Endothelial cell of umbilical vein (primary cell): ENCODE measurements at regions not wholly inside any gene's neighbourhood (a gene's known extent, or its start where the extent isn't known, plus 50 kb on each side); places are given as distances from the start of the nearest gene placed in this dataset.

Source experiments
- BruUV-seq: library from RNA; stranded (reverse); fragments of 400-500 nt; replicated peaks from 2 replicates; lab custom pipeline; 2021; lab: Mats Ljungman, UMichigan
- CTCF ChIA-PET: fragments of 300-600, 350-600 bp; sonication (Branson Sonifier 250); formaldehyde crosslinking; loops from one replicate; lab custom pipeline; 2021; ENCODE audit warnings: antibody characterized with exemption, inconsistent platforms; lab: Charles Lee
- POLR2A ChIA-PET: fragments of 300-600, 350-600 bp; sonication (Branson Sonifier 250); formaldehyde crosslinking; loops from one replicate; lab custom pipeline; 2021; ENCODE audit warnings: antibody characterized with exemption, inconsistent platforms; lab: Charles Lee
- DNase-seq: peaks from one replicate; pipeline ENCODE4 v3.0.0-alpha.2; 2011; ENCODE audit warnings: low read depth, low spot score
- FAIRE-seq: peaks from 2 replicates; lab custom pipeline; 2011; peaks lifted over from hg19 to GRCh38; lab: Jason Lieb, UNC
- H2AFZ ChIP-seq: 2 replicates; pipeline ENCODE4 v1.6.0; 2012; ENCODE audit warnings: low read depth, low read length, control low read depth, inconsistent platforms
- H3K27ac ChIP-seq: 2 replicates; pipeline ENCODE4 v1.5.1; 2011; ENCODE audit warnings: low read depth, mild to moderate bottlenecking, control low read depth, low read length, moderate library complexity; ENCODE audit not compliant: insufficient read depth
- H3K27me3 ChIP-seq, 2 experiments: 2 replicates each; pipeline versions ENCODE4 v1.6.0 to v1.6.1; 2011; ENCODE audit warnings: low read length in 2 of 2, mixed read lengths in 1 of 2; ENCODE audit not compliant: control insufficient read depth in 2 of 2, insufficient read depth in 2 of 2
- H3K36me3 ChIP-seq, 2 experiments: 2 replicates in 1 of 2; 3 replicates in 1 of 2; pipeline ENCODE4 v1.5.1; 2011; ENCODE audit warnings: low read length in 2 of 2, mild to moderate bottlenecking in 1 of 2, moderate library complexity in 1 of 2; ENCODE audit not compliant: control insufficient read depth in 2 of 2, insufficient read depth in 2 of 2; ENCODE audit errors: extremely low read depth in 1 of 2
- H3K4me1 ChIP-seq: 3 replicates; pipeline ENCODE4 v1.5.1; 2011; ENCODE audit warnings: mild to moderate bottlenecking, low read length; ENCODE audit not compliant: control insufficient read depth, insufficient read depth; ENCODE audit errors: extremely low read depth
- H3K4me2 ChIP-seq: 2 replicates; pipeline ENCODE4 v1.6.1; 2011; ENCODE audit warnings: low read length, control low read depth, mixed read lengths; ENCODE audit not compliant: insufficient read depth
- H3K4me3 ChIP-seq, 3 experiments: fragments of 200-600 bp in 1 of 3; sonication (generic), shearing (Covaris generic) in 1 of 3; replicated peaks in 1 of 3; 2 replicates each; pipeline ENCODE4 v1.5.1; 2011 to 2016; ENCODE audit warnings: control low read depth in 3 of 3, low read length in 3 of 3, mild to moderate bottlenecking in 2 of 3, inconsistent platforms in 1 of 3, low read depth in 1 of 3, moderate library complexity in 1 of 3; ENCODE audit not compliant: insufficient read depth in 1 of 3
- H3K79me2 ChIP-seq: 2 replicates; pipeline ENCODE4 v1.6.0; 2012; ENCODE audit warnings: low read length, inconsistent platforms; ENCODE audit not compliant: control insufficient read depth, insufficient read depth
- H3K9ac ChIP-seq: replicated peaks from 2 replicates; pipeline ENCODE3; 2011; ENCODE audit warnings: low read length, control low read depth; ENCODE audit not compliant: insufficient read depth; ENCODE audit errors: extremely low read depth
- H3K9me1 ChIP-seq: replicated peaks from 3 replicates; pipeline ENCODE4 v1.6.0; 2011; ENCODE audit warnings: mild to moderate bottlenecking, low read length; ENCODE audit not compliant: control insufficient read depth, insufficient read depth; ENCODE audit errors: extremely low read depth
- H3K9me3 ChIP-seq: replicated peaks from 2 replicates; pipeline ENCODE4 v1.5.1; 2012; ENCODE audit warnings: low read length, inconsistent platforms; ENCODE audit not compliant: control insufficient read depth, insufficient read depth
- H4K20me1 ChIP-seq: replicated peaks from 2 replicates; pipeline ENCODE3; 2011; ENCODE audit warnings: mild to moderate bottlenecking, low read length; ENCODE audit not compliant: control insufficient read depth, insufficient read depth; ENCODE audit errors: extremely low read depth
- EZH2 ChIP-seq: IDR thresholded peaks from 2 replicates; pipeline ENCODE4 v1.6.1; 2012; ENCODE audit warnings: borderline replicate concordance, low read depth, mild to moderate bottlenecking, moderate library complexity, low read length, inconsistent platforms; ENCODE audit not compliant: severe bottlenecking
- GATA2 ChIP-seq: IDR thresholded peaks from 2 replicates; pipeline ENCODE4 v1.7.0; 2011; ENCODE audit warnings: low read depth, mild to moderate bottlenecking, moderate library complexity, mixed read lengths, low read length; ENCODE audit not compliant: insufficient read length, insufficient read depth
- JUN ChIP-seq: IDR thresholded peaks from 2 replicates; pipeline ENCODE4 v1.6.1; 2011; ENCODE audit warnings: borderline replicate concordance, low read depth; ENCODE audit not compliant: insufficient read length, insufficient read depth
- MYC ChIP-seq: IDR thresholded peaks from one replicate; pipeline ENCODE4 v1.6.1; 2011; ENCODE audit warnings: mild to moderate bottlenecking, low read depth, low read length
- POLR2A ChIP-seq: IDR thresholded peaks from 2 replicates; pipeline ENCODE4 v1.6.1; 2012; ENCODE audit warnings: low read depth, mild to moderate bottlenecking, control low read depth, low read length
- POLR2AphosphoS5 ChIP-seq: IDR thresholded peaks from 2 replicates; pipeline ENCODE4 v1.6.1; 2012; ENCODE audit warnings: low read depth, mild to moderate bottlenecking, control low read depth, low read length, moderate library complexity; ENCODE audit not compliant: insufficient read depth
- dilution Hi-C: fragments of 300-500 bp; cut with MboI; formaldehyde crosslinking; loops from one replicate; pipeline ENCODE4 v1.15.0; 2019; ENCODE audit warnings: low sequenced_read_pairs; ENCODE audit not compliant: extremely low pct_ligation_motif_present
- intact Hi-C: fragments of 100-400 bp; cut with micrococcal nuclease; formaldehyde crosslinking; loops from one replicate; pipeline ENCODE4 v1.10.0; 2022
- TF ChIP-seq, protein P1 (sequence below): IDR thresholded peaks from 2 replicates; pipeline ENCODE4 v1.6.1; 2011; ENCODE audit not compliant: insufficient read depth, insufficient read length
- TF ChIP-seq, protein P2 (sequence below), 2 donors: IDR thresholded peaks; 1 replicate in 1 of 2; 2 replicates in 1 of 2; pipeline ENCODE4 v1.5.1; 2011; ENCODE audit warnings: low read length in 2 of 2, mild to moderate bottlenecking in 2 of 2, moderate library complexity in 2 of 2, control low read depth in 1 of 2, inconsistent platforms in 1 of 2, low read depth in 1 of 2; ENCODE audit not compliant: insufficient read depth in 1 of 2; ENCODE audit errors: extremely low read depth in 1 of 2

- Histone ChIP-seq H3K36me3 (no peaks in the 10 kb centered on the region), H3K27me3 (no peaks in the 10 kb centered on the region), H3K9me3 (peaks cover 2% of the 10 kb centered on the region), H3K9ac (no peak overlapping the region), H3K79me2 (no peaks in the 10 kb centered on the region), H3K27ac (no peak overlapping the region), H3K4me1 (no peaks in the 10 kb centered on the region), H3K4me3 (no peak overlapping the region), H3K4me2 (no peak overlapping the region), H2AFZ (no peak overlapping the region), H4K20me1 (no peaks in the 10 kb centered on the region), H3K9me1 (no peaks in the 10 kb centered on the region)
- TF ChIP-seq EZH2 (no peak), GATA2 (no peak), POLR2AphosphoS5 (no peak), POLR2A (no peak), MYC (no peak), JUN (no peak)
- TF ChIP-seq, protein P1, sequence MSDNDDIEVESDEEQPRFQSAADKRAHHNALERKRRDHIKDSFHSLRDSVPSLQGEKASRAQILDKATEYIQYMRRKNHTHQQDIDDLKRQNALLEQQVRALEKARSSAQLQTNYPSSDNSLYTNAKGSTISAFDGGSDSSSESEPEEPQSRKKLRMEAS = no peak
- TF ChIP-seq, protein P2, sequence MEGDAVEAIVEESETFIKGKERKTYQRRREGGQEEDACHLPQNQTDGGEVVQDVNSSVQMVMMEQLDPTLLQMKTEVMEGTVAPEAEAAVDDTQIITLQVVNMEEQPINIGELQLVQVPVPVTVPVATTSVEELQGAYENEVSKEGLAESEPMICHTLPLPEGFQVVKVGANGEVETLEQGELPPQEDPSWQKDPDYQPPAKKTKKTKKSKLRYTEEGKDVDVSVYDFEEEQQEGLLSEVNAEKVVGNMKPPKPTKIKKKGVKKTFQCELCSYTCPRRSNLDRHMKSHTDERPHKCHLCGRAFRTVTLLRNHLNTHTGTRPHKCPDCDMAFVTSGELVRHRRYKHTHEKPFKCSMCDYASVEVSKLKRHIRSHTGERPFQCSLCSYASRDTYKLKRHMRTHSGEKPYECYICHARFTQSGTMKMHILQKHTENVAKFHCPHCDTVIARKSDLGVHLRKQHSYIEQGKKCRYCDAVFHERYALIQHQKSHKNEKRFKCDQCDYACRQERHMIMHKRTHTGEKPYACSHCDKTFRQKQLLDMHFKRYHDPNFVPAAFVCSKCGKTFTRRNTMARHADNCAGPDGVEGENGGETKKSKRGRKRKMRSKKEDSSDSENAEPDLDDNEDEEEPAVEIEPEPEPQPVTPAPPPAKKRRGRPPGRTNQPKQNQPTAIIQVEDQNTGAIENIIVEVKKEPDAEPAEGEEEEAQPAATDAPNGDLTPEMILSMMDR (IDR thresholded peaks at IDR 0.05; ENCODE audit: extremely low read depth in 1 of 2, insufficient read depth in 1 of 2, low read depth in 1 of 2, low read length in 2 of 2) = no peak
- intact Hi-C loops (no loop called here), dilution Hi-C loops (no loop called here)
- no TSS peak for BruUV-seq
- CTCF ChIA-PET = no interaction called here
- no peak for FAIRE-seq
- POLR2A ChIA-PET = no interaction called here
- DNase-seq = no peak
Measured at GRCh38 chr2:8268172-8268783, 413.6 kb upstream of the ID2 start.
